GM23338 (cell line): ENCODE measurements at regions not wholly inside any gene's neighbourhood (a gene's known extent, or its start where the extent isn't known, plus 50 kb on each side); places are given as distances from the start of the nearest gene placed in this dataset.

Experiments
- ATAC-seq: fragments of 200-7000 bp; cut with Tn5 transposase; 3 replicates; pipeline ENCODE4 v1.9.1; 2020
- DNase-seq: peaks from one replicate; pipeline ENCODE4 v3.0.0-alpha.2; 2015; ENCODE audit warnings: low spot score
- H2AFZ ChIP-seq: fragments of 200-600 bp; sonication (generic); 2 replicates; pipeline ENCODE4 v1.8.0; 2016; ENCODE audit warnings: antibody characterized with exemption, mild to moderate bottlenecking, moderate library complexity
- H3F3A ChIP-seq: fragments of 200-600 bp; sonication (generic); replicated peaks from 2 replicates; pipeline ENCODE4 v1.8.0; 2017; ENCODE audit warnings: antibody characterized with exemption, mixed run types, low read depth
- H3K27ac ChIP-seq: fragments of 200-600 bp; sonication (generic); 2 replicates; pipeline ENCODE4 v1.6.1; 2016; ENCODE audit warnings: low read depth
- H3K27me3 ChIP-seq: fragments of 200-600 bp; sonication (generic); 2 replicates; pipeline ENCODE4 v1.8.0; 2016; ENCODE audit warnings: mild to moderate bottlenecking, mixed run types, moderate library complexity; ENCODE audit not compliant: insufficient read depth
- H3K36me3 ChIP-seq: fragments of 200-600 bp; sonication (generic); 2 replicates; pipeline ENCODE4 v1.8.0; 2016; ENCODE audit warnings: mild to moderate bottlenecking; ENCODE audit not compliant: insufficient read depth
- H3K4me1 ChIP-seq: fragments of 200-600 bp; sonication (generic); 2 replicates; pipeline ENCODE4 v1.8.0; 2016; ENCODE audit warnings: mild to moderate bottlenecking, moderate library complexity; ENCODE audit not compliant: insufficient read depth
- H3K4me2 ChIP-seq: fragments of 200-600 bp; sonication (generic); 2 replicates; pipeline ENCODE4 v1.7.1; 2017; ENCODE audit warnings: mixed run types
- H3K4me3 ChIP-seq: fragments of 200-600 bp; sonication (generic); 2 replicates; pipeline ENCODE4 v1.6.1; 2016; ENCODE audit warnings: mixed run types
- H3K79me2 ChIP-seq: fragments of 200-600 bp; sonication (generic); replicated peaks from 2 replicates; pipeline ENCODE4 v1.8.0; 2017; ENCODE audit warnings: mild to moderate bottlenecking; ENCODE audit not compliant: insufficient read depth
- H3K9me2 ChIP-seq: fragments of 200-600 bp; sonication (generic); 2 replicates; pipeline ENCODE4 v1.8.0; 2017; ENCODE audit not compliant: insufficient read depth
- H4K20me1 ChIP-seq: fragments of 200-600 bp; sonication (generic); replicated peaks from 2 replicates; pipeline ENCODE4 v1.8.0; 2017; ENCODE audit warnings: mild to moderate bottlenecking; ENCODE audit not compliant: insufficient read depth
- H3K27ac Mint-ChIP-seq: 2 replicates; pipeline ENCODE4 v1.8.0; 2020; ENCODE audit warnings: inconsistent platforms, mild to moderate bottlenecking, moderate library complexity, mixed read lengths
- H3K27me3 Mint-ChIP-seq: 3 replicates; pipeline ENCODE4 v1.8.0; 2022; ENCODE audit warnings: low read depth, mild to moderate bottlenecking, moderate library complexity, mixed read lengths, inconsistent platforms; ENCODE audit not compliant: insufficient read depth, poor library complexity
- H3K36me3 Mint-ChIP-seq: 3 replicates; pipeline ENCODE4 v1.8.0; 2021; ENCODE audit warnings: low read depth, mild to moderate bottlenecking, inconsistent platforms, moderate library complexity, mixed read lengths
- H3K4me1 Mint-ChIP-seq: 3 replicates; pipeline ENCODE4 v1.8.0; 2020; ENCODE audit warnings: mild to moderate bottlenecking, inconsistent platforms, mixed read lengths
- H3K4me3 Mint-ChIP-seq: 3 replicates; pipeline ENCODE4 v1.8.0; 2021; ENCODE audit warnings: moderate library complexity, mild to moderate bottlenecking, inconsistent platforms, mixed read lengths
- H3K9me3 Mint-ChIP-seq: 3 replicates; pipeline ENCODE4 v1.8.0; 2020; ENCODE audit warnings: moderate library complexity, mild to moderate bottlenecking, inconsistent platforms, mixed read lengths
- EZH2 ChIP-seq: fragments of 200-600 bp; sonication (generic); IDR thresholded peaks from one replicate; pipeline ENCODE4 v1.8.0; 2017; ENCODE audit warnings: antibody characterized with exemption, mild to moderate bottlenecking, low read depth; ENCODE audit not compliant: unreplicated experiment
- EZH2phosphoT487 ChIP-seq: fragments of 200-600 bp; sonication (generic); IDR thresholded peaks from one replicate; pipeline ENCODE4 v1.8.1; 2018; ENCODE audit warnings: antibody characterized with exemption; ENCODE audit not compliant: unreplicated experiment
- NANOG ChIP-seq: IDR thresholded peaks from 2 replicates; pipeline ENCODE4 v1.6.1; 2016; ENCODE audit warnings: antibody characterized with exemption, borderline replicate concordance
- POLR2AphosphoS5 ChIP-seq: IDR thresholded peaks from 2 replicates; pipeline ENCODE4 v1.6.1; 2016; ENCODE audit warnings: antibody characterized with exemption, low read depth
- STAT1 ChIP-seq: IDR thresholded peaks from one replicate; pipeline ENCODE4 v1.6.1; 2016; ENCODE audit warnings: antibody characterized with exemption; ENCODE audit not compliant: unreplicated experiment
- ZNF114 ChIP-seq: fragments of 250-450 bp; sonication (Bioruptor Pico); IDR thresholded peaks from 2 replicates; pipeline ENCODE4 v1.5.0; 2020; ENCODE audit warnings: mild to moderate bottlenecking, moderate library complexity
- TF ChIP-seq, protein P1 (sequence below): fragments of 250-450 bp; sonication (Bioruptor Pico); IDR thresholded peaks from 2 replicates; pipeline ENCODE4 v1.5.0; 2020; ENCODE audit warnings: mild to moderate bottlenecking, moderate library complexity
- TF ChIP-seq, protein P2 (sequence below): IDR thresholded peaks from one replicate; pipeline ENCODE4 v1.6.1; 2018; ENCODE audit warnings: antibody characterized with exemption; ENCODE audit not compliant: unreplicated experiment
- TF ChIP-seq, protein P3 (sequence below), 2 experiments: fragments of 200-600 bp in 1 of 2; sonication (generic) in 1 of 2; conservative IDR thresholded peaks; 2 replicates each; pipeline versions ENCODE4 v1.5.1 to v1.6.1; 2016 to 2017; ENCODE audit warnings: antibody characterized with exemption in 2 of 2, low read depth in 2 of 2, mild to moderate bottlenecking in 2 of 2, moderate library complexity in 1 of 2
- TF ChIP-seq, protein P4 (sequence below): IDR thresholded peaks from 2 replicates; pipeline ENCODE4 v1.6.1; 2016; ENCODE audit warnings: antibody characterized with exemption

DNA sequence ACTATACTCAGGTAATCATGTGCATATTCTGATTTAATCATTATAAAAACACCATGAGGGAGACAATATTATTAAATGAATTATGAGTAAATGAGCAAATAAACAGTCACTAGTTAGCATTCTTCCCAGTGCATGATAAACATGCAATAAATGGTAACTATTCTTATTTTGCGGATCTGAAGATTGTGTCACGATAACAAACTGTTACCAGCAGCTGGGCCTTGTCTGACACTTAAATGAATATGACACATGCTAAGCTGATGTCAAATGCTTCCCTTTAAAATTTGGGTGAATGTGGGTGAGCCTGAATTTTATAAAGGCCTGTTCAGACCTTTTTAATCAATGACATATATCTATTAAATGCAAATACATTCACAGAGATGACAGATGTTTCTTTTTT lies 68.2 kb upstream of the KIT start (continued):
- TF ChIP-seq, protein P1, sequence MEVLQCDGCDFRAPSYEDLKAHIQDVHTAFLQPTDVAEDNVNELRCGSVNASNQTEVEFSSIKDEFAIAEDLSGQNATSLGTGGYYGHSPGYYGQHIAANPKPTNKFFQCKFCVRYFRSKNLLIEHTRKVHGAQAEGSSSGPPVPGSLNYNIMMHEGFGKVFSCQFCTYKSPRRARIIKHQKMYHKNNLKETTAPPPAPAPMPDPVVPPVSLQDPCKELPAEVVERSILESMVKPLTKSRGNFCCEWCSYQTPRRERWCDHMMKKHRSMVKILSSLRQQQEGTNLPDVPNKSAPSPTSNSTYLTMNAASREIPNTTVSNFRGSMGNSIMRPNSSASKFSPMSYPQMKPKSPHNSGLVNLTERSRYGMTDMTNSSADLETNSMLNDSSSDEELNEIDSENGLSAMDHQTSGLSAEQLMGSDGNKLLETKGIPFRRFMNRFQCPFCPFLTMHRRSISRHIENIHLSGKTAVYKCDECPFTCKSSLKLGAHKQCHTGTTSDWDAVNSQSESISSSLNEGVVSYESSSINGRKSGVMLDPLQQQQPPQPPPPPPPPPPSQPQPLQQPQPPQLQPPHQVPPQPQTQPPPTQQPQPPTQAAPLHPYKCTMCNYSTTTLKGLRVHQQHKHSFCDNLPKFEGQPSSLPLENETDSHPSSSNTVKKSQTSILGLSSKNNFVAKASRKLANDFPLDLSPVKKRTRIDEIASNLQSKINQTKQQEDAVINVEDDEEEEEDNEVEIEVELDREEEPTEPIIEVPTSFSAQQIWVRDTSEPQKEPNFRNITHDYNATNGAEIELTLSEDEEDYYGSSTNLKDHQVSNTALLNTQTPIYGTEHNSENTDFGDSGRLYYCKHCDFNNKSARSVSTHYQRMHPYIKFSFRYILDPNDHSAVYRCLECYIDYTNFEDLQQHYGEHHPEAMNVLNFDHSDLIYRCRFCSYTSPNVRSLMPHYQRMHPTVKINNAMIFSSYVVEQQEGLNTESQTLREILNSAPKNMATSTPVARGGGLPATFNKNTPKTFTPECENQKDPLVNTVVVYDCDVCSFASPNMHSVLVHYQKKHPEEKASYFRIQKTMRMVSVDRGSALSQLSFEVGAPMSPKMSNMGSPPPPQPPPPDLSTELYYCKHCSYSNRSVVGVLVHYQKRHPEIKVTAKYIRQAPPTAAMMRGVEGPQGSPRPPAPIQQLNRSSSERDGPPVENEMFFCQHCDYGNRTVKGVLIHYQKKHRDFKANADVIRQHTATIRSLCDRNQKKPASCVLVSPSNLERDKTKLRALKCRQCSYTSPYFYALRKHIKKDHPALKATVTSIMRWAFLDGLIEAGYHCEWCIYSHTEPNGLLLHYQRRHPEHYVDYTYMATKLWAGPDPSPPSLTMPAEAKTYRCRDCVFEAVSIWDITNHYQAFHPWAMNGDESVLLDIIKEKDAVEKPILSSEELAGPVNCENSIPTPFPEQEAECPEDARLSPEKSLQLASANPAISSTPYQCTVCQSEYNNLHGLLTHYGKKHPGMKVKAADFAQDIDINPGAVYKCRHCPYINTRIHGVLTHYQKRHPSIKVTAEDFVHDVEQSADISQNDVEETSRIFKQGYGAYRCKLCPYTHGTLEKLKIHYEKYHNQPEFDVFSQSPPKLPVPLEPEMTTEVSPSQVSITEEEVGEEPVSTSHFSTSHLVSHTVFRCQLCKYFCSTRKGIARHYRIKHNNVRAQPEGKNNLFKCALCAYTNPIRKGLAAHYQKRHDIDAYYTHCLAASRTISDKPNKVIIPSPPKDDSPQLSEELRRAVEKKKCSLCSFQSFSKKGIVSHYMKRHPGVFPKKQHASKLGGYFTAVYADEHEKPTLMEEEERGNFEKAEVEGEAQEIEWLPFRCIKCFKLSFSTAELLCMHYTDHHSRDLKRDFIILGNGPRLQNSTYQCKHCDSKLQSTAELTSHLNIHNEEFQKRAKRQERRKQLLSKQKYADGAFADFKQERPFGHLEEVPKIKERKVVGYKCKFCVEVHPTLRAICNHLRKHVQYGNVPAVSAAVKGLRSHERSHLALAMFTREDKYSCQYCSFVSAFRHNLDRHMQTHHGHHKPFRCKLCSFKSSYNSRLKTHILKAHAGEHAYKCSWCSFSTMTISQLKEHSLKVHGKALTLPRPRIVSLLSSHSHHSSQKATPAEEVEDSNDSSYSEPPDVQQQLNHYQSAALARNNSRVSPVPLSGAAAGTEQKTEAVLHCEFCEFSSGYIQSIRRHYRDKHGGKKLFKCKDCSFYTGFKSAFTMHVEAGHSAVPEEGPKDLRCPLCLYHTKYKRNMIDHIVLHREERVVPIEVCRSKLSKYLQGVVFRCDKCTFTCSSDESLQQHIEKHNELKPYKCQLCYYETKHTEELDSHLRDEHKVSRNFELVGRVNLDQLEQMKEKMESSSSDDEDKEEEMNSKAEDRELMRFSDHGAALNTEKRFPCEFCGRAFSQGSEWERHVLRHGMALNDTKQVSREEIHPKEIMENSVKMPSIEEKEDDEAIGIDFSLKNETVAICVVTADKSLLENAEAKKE (CRISPR knock-in tag), result no peak
- no peak for TF ChIP-seq ZNF114 (CRISPR knock-in tag)
- TF ChIP-seq STAT1, result no peak
- no peak for TF ChIP-seq EZH2phosphoT487
- no peak for TF ChIP-seq NANOG

DNA sequence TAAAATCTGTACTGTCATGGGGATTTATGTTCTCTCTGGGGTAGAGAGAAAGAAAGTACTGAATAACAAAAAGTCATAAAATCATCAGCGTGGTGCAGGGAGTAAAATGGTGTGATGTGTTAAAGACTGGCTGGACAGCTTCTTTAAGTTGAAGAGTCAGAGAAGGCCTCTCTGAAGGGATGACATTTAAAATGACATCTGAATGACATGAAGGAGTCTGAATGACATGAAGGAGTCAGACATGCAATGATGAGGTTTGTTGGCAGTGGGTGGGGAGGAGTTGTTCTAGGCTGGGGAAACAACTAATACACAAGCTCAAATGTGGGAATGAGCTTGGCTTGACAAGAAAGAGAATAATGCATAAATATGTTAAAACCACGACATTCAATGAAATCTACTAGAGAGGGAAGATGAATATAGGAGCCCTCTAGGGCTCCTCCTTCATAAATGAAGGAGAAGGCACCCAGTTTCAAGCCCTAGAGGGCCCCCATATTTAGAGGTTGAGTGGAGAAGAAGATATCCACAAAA lies 63.9 kb upstream of the KIT start:
- Histone ChIP-seq H3F3A (no peaks in the 10 kb centered on the region), H3K27me3 (no peaks in the 10 kb centered on the region), H3K4me3 (no peak overlapping the region), H3K4me1 (no peaks in the 10 kb centered on the region), H3K9me2 (peaks cover 9% of the 10 kb centered on the region; the same call in 1 of the 2 replicates), H3K79me2 (no peaks in the 10 kb centered on the region), H3K36me3 (no peaks in the 10 kb centered on the region), H4K20me1 (no peaks in the 10 kb centered on the region), H3K27ac (no peak overlapping the region), H2AFZ (no peak overlapping the region), H3K4me2 (no peak overlapping the region)
- no peaks in the 10 kb centered on the region for H3K9me3 Mint-ChIP-seq
- H3K4me3 Mint-ChIP-seq, result no peak overlapping the region
- ATAC-seq (no peak), DNase-seq (no peak)
- H3K27me3 Mint-ChIP-seq, result no peaks in the 10 kb centered on the region
- no peak overlapping the region for H3K27ac Mint-ChIP-seq
- H3K4me1 Mint-ChIP-seq, result no peaks in the 10 kb centered on the region
- TF ChIP-seq, protein P2, sequence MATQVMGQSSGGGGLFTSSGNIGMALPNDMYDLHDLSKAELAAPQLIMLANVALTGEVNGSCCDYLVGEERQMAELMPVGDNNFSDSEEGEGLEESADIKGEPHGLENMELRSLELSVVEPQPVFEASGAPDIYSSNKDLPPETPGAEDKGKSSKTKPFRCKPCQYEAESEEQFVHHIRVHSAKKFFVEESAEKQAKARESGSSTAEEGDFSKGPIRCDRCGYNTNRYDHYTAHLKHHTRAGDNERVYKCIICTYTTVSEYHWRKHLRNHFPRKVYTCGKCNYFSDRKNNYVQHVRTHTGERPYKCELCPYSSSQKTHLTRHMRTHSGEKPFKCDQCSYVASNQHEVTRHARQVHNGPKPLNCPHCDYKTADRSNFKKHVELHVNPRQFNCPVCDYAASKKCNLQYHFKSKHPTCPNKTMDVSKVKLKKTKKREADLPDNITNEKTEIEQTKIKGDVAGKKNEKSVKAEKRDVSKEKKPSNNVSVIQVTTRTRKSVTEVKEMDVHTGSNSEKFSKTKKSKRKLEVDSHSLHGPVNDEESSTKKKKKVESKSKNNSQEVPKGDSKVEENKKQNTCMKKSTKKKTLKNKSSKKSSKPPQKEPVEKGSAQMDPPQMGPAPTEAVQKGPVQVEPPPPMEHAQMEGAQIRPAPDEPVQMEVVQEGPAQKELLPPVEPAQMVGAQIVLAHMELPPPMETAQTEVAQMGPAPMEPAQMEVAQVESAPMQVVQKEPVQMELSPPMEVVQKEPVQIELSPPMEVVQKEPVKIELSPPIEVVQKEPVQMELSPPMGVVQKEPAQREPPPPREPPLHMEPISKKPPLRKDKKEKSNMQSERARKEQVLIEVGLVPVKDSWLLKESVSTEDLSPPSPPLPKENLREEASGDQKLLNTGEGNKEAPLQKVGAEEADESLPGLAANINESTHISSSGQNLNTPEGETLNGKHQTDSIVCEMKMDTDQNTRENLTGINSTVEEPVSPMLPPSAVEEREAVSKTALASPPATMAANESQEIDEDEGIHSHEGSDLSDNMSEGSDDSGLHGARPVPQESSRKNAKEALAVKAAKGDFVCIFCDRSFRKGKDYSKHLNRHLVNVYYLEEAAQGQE, result no peak
- TF ChIP-seq, protein P3, sequence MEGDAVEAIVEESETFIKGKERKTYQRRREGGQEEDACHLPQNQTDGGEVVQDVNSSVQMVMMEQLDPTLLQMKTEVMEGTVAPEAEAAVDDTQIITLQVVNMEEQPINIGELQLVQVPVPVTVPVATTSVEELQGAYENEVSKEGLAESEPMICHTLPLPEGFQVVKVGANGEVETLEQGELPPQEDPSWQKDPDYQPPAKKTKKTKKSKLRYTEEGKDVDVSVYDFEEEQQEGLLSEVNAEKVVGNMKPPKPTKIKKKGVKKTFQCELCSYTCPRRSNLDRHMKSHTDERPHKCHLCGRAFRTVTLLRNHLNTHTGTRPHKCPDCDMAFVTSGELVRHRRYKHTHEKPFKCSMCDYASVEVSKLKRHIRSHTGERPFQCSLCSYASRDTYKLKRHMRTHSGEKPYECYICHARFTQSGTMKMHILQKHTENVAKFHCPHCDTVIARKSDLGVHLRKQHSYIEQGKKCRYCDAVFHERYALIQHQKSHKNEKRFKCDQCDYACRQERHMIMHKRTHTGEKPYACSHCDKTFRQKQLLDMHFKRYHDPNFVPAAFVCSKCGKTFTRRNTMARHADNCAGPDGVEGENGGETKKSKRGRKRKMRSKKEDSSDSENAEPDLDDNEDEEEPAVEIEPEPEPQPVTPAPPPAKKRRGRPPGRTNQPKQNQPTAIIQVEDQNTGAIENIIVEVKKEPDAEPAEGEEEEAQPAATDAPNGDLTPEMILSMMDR (conservative IDR thresholded peaks at IDR 0.05; ENCODE audit: low read depth in 2 of 2), result no peak
- TF ChIP-seq, protein P4, sequence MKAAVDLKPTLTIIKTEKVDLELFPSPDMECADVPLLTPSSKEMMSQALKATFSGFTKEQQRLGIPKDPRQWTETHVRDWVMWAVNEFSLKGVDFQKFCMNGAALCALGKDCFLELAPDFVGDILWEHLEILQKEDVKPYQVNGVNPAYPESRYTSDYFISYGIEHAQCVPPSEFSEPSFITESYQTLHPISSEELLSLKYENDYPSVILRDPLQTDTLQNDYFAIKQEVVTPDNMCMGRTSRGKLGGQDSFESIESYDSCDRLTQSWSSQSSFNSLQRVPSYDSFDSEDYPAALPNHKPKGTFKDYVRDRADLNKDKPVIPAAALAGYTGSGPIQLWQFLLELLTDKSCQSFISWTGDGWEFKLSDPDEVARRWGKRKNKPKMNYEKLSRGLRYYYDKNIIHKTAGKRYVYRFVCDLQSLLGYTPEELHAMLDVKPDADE, result no peak
- no peak for TF ChIP-seq EZH2
- TF ChIP-seq POLR2AphosphoS5, result no peak
- no peaks in the 10 kb centered on the region for H3K36me3 Mint-ChIP-seq
